MM.1S (cell line): ENCODE measurements at regions not wholly inside any gene's neighbourhood (a gene's known extent, or its start where the extent isn't known, plus 50 kb on each side); places are given as distances from the start of the nearest gene placed in this dataset.

Experiments used
- DNase-seq: peaks from one replicate; pipeline ENCODE4 v3.0.0-alpha.2; 2015
- H2AFZ ChIP-seq: fragments of 300-600 bp; sonication (generic); 2 replicates; pipeline ENCODE4 v1.6.0; 2016; ENCODE audit warnings: antibody characterized with exemption, low read length
- H3F3A ChIP-seq: fragments of 300-600 bp; sonication (generic); 2 replicates; pipeline ENCODE4 v1.6.1; 2016; ENCODE audit warnings: mild to moderate bottlenecking, antibody characterized with exemption, low read length, moderate library complexity, mixed read lengths; ENCODE audit not compliant: insufficient read depth
- H3K27ac ChIP-seq: fragments of 300-600 bp; sonication (generic); 2 replicates; pipeline ENCODE4 v1.5.1; 2016; ENCODE audit warnings: mild to moderate bottlenecking, low read length
- H3K27me3 ChIP-seq: fragments of 300-600 bp; sonication (generic); replicated peaks from 2 replicates; pipeline ENCODE4 v1.6.0; 2016; ENCODE audit warnings: low read length; ENCODE audit not compliant: insufficient read depth
- H3K36me3 ChIP-seq: fragments of 300-600 bp; sonication (generic); replicated peaks from 2 replicates; pipeline ENCODE4 v1.6.1; 2016; ENCODE audit warnings: mild to moderate bottlenecking, low read length, mixed read lengths; ENCODE audit not compliant: insufficient read depth
- H3K4me1 ChIP-seq: fragments of 300-600 bp; sonication (generic); 2 replicates; pipeline ENCODE4 v1.6.1; 2016; ENCODE audit warnings: low read length, mixed read lengths
- H3K4me2 ChIP-seq: fragments of 300-600 bp; sonication (generic); 2 replicates; pipeline ENCODE4 v1.6.0; 2016; ENCODE audit warnings: low read depth, low read length
- H3K4me3 ChIP-seq: fragments of 300-600 bp; sonication (generic); 2 replicates; pipeline ENCODE4 v1.5.1; 2016; ENCODE audit warnings: low read length, mixed read lengths
- H3K79me2 ChIP-seq: fragments of 300-600 bp; sonication (generic); 2 replicates; pipeline ENCODE4 v1.6.1; 2016; ENCODE audit warnings: mixed run types, low read length, mixed read lengths
- H3K9ac ChIP-seq: fragments of 300-600 bp; sonication (generic); 2 replicates; pipeline ENCODE4 v1.6.1; 2016; ENCODE audit warnings: low read length, mixed read lengths
- H3K9me2 ChIP-seq: fragments of 300-600 bp; sonication (generic); replicated peaks from 2 replicates; pipeline ENCODE4 v1.6.1; 2016; ENCODE audit warnings: mild to moderate bottlenecking, low read length, mixed read lengths; ENCODE audit not compliant: insufficient read depth
- H3K9me3 ChIP-seq: fragments of 300-600 bp; sonication (generic); replicated peaks from 2 replicates; pipeline ENCODE4 v1.6.1; 2016; ENCODE audit warnings: mild to moderate bottlenecking, low read length, mixed read lengths; ENCODE audit not compliant: insufficient read depth
- H4K20me1 ChIP-seq: fragments of 300-600 bp; sonication (generic); 2 replicates; pipeline ENCODE4 v1.6.1; 2016; ENCODE audit warnings: mild to moderate bottlenecking, low read length, moderate library complexity, mixed read lengths; ENCODE audit not compliant: insufficient read depth
- EZH2 ChIP-seq: fragments of 300-600 bp; sonication (generic); optimal IDR thresholded peaks from 2 replicates; pipeline ENCODE3; 2017; ENCODE audit warnings: low read depth, mild to moderate bottlenecking, antibody characterized with exemption, low read length, mixed read lengths
- EZH2phosphoT487 ChIP-seq: fragments of 300-600 bp; sonication (generic); IDR thresholded peaks from 2 replicates; pipeline ENCODE4 v1.6.1; 2018; ENCODE audit warnings: antibody characterized with exemption, low read length
- TF ChIP-seq, protein P1 (sequence below): fragments of 300-600 bp; sonication (generic); IDR thresholded peaks from 2 replicates; pipeline ENCODE4 v1.5.1; 2016; ENCODE audit warnings: antibody characterized with exemption, low read length, mixed read lengths

DNA sequence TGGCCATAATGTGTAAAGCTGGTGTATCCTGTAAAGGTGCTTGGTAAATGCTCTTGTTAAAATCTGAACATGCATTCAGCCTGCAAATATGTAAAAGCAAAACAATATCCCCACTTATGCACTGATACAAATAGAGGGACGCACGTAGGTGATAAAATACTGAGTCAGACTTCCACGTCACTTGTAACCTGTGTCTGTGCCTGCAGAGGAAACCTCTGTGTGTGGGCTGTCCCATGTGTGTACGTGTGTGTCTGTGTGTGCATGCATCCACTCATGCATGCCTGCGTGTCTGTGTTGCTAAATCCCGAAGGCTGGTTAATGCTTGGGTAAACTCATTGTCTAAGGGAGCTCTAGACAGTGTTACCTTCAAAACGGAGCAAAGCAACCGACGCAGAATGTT is 68.9 kb downstream of the KLF6 start:
- Histone ChIP-seq H4K20me1 (no peaks in the 10 kb centered on the region), H3K9ac (no peak overlapping the region), H3K27ac (no peak overlapping the region), H3K27me3 (no peaks in the 10 kb centered on the region), H3K4me2 (no peak overlapping the region), H3K36me3 (no peaks in the 10 kb centered on the region), H2AFZ (no peak overlapping the region), H3K4me3 (no peak overlapping the region), H3K79me2 (no peaks in the 10 kb centered on the region), H3F3A (no peaks in the 10 kb centered on the region), H3K9me3 (no peaks in the 10 kb centered on the region), H3K4me1 (no peaks in the 10 kb centered on the region), H3K9me2 (no peaks in the 10 kb centered on the region)
- TF ChIP-seq EZH2 (no peak), EZH2phosphoT487 (no peak)
- TF ChIP-seq, protein P1, sequence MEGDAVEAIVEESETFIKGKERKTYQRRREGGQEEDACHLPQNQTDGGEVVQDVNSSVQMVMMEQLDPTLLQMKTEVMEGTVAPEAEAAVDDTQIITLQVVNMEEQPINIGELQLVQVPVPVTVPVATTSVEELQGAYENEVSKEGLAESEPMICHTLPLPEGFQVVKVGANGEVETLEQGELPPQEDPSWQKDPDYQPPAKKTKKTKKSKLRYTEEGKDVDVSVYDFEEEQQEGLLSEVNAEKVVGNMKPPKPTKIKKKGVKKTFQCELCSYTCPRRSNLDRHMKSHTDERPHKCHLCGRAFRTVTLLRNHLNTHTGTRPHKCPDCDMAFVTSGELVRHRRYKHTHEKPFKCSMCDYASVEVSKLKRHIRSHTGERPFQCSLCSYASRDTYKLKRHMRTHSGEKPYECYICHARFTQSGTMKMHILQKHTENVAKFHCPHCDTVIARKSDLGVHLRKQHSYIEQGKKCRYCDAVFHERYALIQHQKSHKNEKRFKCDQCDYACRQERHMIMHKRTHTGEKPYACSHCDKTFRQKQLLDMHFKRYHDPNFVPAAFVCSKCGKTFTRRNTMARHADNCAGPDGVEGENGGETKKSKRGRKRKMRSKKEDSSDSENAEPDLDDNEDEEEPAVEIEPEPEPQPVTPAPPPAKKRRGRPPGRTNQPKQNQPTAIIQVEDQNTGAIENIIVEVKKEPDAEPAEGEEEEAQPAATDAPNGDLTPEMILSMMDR: no peak
- DNase-seq: no peak

DNA sequence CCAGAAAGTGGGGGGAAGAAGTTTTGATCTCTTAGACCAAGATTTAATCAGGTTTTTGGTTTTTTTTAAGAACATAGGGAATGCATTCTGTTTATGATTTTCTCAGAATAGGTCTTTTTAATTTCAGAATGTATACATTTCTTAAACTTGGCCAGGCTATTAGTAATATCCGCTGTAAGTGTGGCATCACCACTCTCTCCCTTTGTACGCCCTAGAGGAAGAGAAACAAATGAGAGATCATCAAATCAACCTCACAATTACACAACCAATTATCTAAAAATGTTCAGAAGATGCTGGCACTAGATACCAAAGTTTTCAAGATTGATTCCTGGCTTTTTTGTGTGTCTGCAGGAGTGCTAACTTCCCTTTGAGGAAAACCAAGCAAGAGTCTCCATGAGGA is 70.0 kb downstream of the KLF6 start:
- Histone ChIP-seq H3K27me3 (no peaks in the 10 kb centered on the region), H3K9me2 (no peaks in the 10 kb centered on the region), H2AFZ (no peak overlapping the region), H3K4me3 (no peak overlapping the region), H3K9ac (no peak overlapping the region), H4K20me1 (no peaks in the 10 kb centered on the region), H3K4me1 (no peaks in the 10 kb centered on the region), H3K4me2 (no peak overlapping the region), H3K36me3 (no peaks in the 10 kb centered on the region), H3K9me3 (no peaks in the 10 kb centered on the region), H3F3A (no peaks in the 10 kb centered on the region), H3K27ac (no peak overlapping the region), H3K79me2 (no peaks in the 10 kb centered on the region)
- TF ChIP-seq EZH2 (no peak), EZH2phosphoT487 (no peak)
- TF ChIP-seq, protein P1: no peak
- DNase-seq: no peak

DNA sequence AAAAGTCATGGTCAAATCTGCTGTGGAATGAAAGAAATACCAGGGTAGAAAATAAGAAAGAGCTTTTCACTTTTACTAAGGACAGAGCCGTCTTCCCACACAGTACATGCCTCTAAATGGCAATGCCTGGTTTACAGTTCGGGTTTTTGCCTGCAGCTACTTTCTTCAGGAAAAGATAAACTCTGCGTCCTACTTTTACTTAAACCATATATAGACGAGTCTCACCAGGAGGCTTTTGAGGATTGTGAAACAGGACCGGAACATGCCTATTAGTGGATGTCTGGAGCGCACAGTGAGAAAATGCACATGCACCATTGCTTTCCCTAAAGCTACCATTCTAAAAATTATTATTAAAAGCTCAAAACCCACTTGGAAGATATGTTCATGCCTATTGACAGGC is 70.5 kb downstream of the KLF6 start:
- Histone ChIP-seq H3K4me2 (no peak overlapping the region), H3K4me1 (no peaks in the 10 kb centered on the region), H3K4me3 (no peak overlapping the region), H3K9me3 (no peaks in the 10 kb centered on the region), H3K79me2 (no peaks in the 10 kb centered on the region), H3K27me3 (no peaks in the 10 kb centered on the region), H2AFZ (no peak overlapping the region), H3F3A (no peaks in the 10 kb centered on the region), H3K9ac (no peak overlapping the region), H3K27ac (no peak overlapping the region), H3K9me2 (no peaks in the 10 kb centered on the region), H3K36me3 (no peaks in the 10 kb centered on the region), H4K20me1 (no peaks in the 10 kb centered on the region)
- DNase-seq: no peak
- no peak for TF ChIP-seq EZH2
- no peak for TF ChIP-seq EZH2phosphoT487
- TF ChIP-seq, protein P1: no peak

DNA sequence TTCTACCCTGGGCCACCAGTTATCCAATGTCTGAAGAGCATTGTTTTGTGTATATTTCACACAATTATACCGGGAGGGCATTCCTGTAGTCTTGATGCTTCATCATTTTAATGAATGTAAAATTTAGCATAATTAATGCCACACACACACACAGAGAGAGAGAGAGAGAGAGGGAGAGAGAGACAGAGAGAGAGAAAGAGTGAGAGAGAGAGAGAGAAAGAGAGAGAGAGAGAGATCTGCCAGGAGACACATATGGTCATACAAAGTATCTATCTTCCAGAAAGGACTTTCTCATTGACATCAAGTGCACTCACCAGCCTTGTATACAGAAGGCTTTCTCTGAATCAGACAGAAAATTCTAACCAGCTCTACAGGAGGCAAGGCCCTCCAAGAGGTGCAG is 72.3 kb downstream of the KLF6 start:
- no peak overlapping the region for H2AFZ ChIP-seq
- TF ChIP-seq, protein P1: no peak
- no peak for TF ChIP-seq EZH2
- TF ChIP-seq EZH2phosphoT487: no peak
- no peak overlapping the region for H3K4me3 ChIP-seq
- no peak for DNase-seq
- no peaks in the 10 kb centered on the region for H3K9me3 ChIP-seq
- no peaks in the 10 kb centered on the region for H3K9me2 ChIP-seq
- no peaks in the 10 kb centered on the region for H3F3A ChIP-seq
- no peaks in the 10 kb centered on the region for H3K79me2 ChIP-seq
- no peaks in the 10 kb centered on the region for H3K4me1 ChIP-seq
- H3K27me3 ChIP-seq: no peaks in the 10 kb centered on the region
- H3K9ac ChIP-seq: no peak overlapping the region
- no peaks in the 10 kb centered on the region for H4K20me1 ChIP-seq
- no peak overlapping the region for H3K27ac ChIP-seq
- no peaks in the 10 kb centered on the region for H3K36me3 ChIP-seq
- no peak overlapping the region for H3K4me2 ChIP-seq
